ENCODE measurements at regions not wholly inside any gene's neighbourhood (a gene's known extent, or its start where the extent isn't known, plus 50 kb on each side); places are given as distances from the start of the nearest gene placed in this dataset.

DNA sequence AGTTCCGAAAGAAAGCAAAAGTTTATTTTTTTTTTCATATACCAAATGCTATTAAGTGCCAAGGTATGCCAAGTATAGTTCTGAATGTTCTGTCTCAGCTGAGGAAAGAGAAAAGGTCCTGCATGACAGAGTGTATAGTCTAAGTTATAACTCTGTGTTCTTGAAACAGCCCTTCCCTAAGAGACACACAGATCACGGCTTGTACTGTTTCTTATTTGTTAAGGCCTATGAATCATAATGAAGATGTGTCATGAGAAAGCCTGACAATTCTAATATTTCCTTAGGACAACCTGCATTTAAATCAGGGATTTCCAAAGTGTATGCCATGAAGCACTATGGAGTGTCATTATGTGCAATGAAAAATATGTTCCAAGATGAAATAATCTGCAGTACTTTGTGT lies 538.7 kb upstream of the CDH4 start (continued):
- TF ChIP-seq, protein P1, sequence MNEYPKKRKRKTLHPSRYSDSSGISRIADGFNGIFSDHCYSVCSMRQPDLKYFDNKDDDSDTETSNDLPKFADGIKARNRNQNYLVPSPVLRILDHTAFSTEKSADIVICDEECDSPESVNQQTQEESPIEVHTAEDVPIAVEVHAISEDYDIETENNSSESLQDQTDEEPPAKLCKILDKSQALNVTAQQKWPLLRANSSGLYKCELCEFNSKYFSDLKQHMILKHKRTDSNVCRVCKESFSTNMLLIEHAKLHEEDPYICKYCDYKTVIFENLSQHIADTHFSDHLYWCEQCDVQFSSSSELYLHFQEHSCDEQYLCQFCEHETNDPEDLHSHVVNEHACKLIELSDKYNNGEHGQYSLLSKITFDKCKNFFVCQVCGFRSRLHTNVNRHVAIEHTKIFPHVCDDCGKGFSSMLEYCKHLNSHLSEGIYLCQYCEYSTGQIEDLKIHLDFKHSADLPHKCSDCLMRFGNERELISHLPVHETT (tag by site-specific recombination; IDR thresholded peaks at IDR 0.05), result no peak

DNA sequence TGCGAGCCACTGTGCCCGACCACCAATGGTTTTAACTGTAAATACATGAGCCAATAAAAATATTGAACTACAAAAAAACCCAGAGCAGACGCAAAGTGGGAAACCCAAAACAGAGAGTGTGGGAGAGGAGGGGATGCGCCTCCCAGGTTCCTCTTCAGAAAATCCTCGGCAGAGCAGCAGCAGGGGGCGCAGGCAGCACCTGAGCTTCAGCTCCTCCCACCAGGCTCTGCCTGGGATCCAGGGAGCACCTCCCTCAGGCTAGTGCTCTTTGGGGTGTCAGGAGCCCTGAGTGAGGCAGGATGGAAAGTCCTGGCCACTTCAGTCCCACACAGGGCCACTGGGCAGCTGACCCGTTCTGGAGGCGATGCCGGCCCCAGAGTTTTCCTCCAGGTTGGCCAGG lies 536.9 kb upstream of the CDH4 start:
- no peaks in the 10 kb centered on the region for H3K36me3 ChIP-seq (ENCODE audit: control insufficient read depth in 2 of 2, insufficient read depth in 1 of 2, low read length in 2 of 2)
- H3K9me3 ChIP-seq (ENCODE audit: control insufficient read depth, insufficient read depth, low read depth, low read length), result no peaks in the 10 kb centered on the region
- ChIA-PET CTCF (no interaction called here), POLR2A (no interaction called here)
- H3K27ac ChIP-seq (ENCODE audit: extremely low read depth, low read depth, low read length), result no peak overlapping the region
- no peak overlapping the region for H3K4me3 ChIP-seq (ENCODE audit: low read depth, low read length)
- TF ChIP-seq ZNF366 (tag by site-specific recombination; conservative IDR thresholded peaks at IDR 0.05) (no peak), ZNF121 (tag by site-specific recombination; IDR thresholded peaks at IDR 0.05) (no peak), ZNF785 (tag by site-specific recombination; IDR thresholded peaks at IDR 0.05) (no peak), ZBTB17 (tag by site-specific recombination; IDR thresholded peaks at IDR 0.05) (no peak), ZNF664 (tag by site-specific recombination; IDR thresholded peaks at IDR 0.05) (no peak), SP7 (tag by site-specific recombination; IDR thresholded peaks at IDR 0.05) (no peak), ZNF350 (tag by site-specific recombination; IDR thresholded peaks at IDR 0.05) (no peak), ZNF112 (tag by site-specific recombination; IDR thresholded peaks at IDR 0.05) (no peak), KLF1 (tag by site-specific recombination; IDR thresholded peaks at IDR 0.05) (no peak), ZNF558 (tag by site-specific recombination; IDR thresholded peaks at IDR 0.05) (no peak), OSR2 (tag by site-specific recombination; IDR thresholded peaks at IDR 0.05) (no peak), KLF7 (tag by site-specific recombination; IDR thresholded peaks at IDR 0.05; ENCODE audit: borderline replicate concordance) (no peak), ZNF19 (tag by site-specific recombination; IDR thresholded peaks at IDR 0.05; ENCODE audit: low read depth) (no peak), ZBTB1 (tag by site-specific recombination; IDR thresholded peaks at IDR 0.05) (no peak), ZNF266 (tag by site-specific recombination; IDR thresholded peaks at IDR 0.05; ENCODE audit: low read depth) (no peak)
- TF ChIP-seq, protein P2, sequence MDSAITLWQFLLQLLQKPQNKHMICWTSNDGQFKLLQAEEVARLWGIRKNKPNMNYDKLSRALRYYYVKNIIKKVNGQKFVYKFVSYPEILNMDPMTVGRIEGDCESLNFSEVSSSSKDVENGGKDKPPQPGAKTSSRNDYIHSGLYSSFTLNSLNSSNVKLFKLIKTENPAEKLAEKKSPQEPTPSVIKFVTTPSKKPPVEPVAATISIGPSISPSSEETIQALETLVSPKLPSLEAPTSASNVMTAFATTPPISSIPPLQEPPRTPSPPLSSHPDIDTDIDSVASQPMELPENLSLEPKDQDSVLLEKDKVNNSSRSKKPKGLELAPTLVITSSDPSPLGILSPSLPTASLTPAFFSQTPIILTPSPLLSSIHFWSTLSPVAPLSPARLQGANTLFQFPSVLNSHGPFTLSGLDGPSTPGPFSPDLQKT (IDR thresholded peaks at IDR 0.05; ENCODE audit: borderline replicate concordance, low read depth, low read length), result no peak
- H3K4me1 ChIP-seq (ENCODE audit: control insufficient read depth, insufficient read depth, low read length), result no peaks in the 10 kb centered on the region

DNA sequence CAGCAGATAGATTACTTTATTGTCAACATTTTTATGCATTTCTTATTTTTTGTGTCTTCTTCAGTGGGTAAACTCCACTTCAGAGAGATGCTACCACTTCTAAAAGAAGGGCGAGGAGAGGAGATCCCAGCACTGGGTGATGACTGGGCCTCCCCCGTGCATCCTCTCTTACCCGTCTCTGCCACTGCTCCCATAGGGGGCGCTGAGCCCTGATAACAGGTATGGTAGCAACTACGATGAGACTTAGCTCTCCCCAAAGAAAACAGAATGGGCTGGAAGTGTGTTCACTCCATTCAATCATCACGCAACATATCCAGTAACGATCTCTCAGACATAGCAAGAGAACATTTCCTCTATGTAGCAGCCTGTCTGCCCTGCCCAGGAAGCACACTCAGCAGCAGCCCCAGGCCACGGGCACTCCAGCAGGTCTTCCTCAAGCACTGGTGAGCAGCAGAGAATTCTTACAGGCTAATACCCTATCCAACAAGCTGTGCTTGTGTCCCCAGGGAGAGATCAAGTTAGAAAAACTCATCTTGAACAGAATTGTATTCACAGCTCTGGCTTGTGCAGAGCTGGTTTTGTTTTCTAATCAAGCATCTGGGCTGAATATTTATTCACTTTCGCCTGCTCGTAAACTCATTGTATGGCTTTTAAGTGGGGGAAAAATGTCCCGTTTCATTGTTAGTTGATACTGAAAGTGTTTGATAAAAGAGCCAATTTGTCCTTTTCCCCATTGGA lies 533.1 kb upstream of the CDH4 start:
- Histone ChIP-seq H3K9me3 (ENCODE audit: control insufficient read depth, insufficient read depth, low read depth, low read length) (no peaks in the 10 kb centered on the region), H3K4me1 (ENCODE audit: control insufficient read depth, insufficient read depth, low read length) (no peaks in the 10 kb centered on the region), H3K36me3 (ENCODE audit: control insufficient read depth in 2 of 2, insufficient read depth in 1 of 2, low read length in 2 of 2) (no peaks in the 10 kb centered on the region), H3K4me3 (ENCODE audit: low read depth, low read length) (no peak overlapping the region), H3K27ac (ENCODE audit: extremely low read depth, low read depth, low read length) (no peak overlapping the region)
- POLR2A ChIA-PET, result no interaction called here
- TF ChIP-seq, protein P3, sequence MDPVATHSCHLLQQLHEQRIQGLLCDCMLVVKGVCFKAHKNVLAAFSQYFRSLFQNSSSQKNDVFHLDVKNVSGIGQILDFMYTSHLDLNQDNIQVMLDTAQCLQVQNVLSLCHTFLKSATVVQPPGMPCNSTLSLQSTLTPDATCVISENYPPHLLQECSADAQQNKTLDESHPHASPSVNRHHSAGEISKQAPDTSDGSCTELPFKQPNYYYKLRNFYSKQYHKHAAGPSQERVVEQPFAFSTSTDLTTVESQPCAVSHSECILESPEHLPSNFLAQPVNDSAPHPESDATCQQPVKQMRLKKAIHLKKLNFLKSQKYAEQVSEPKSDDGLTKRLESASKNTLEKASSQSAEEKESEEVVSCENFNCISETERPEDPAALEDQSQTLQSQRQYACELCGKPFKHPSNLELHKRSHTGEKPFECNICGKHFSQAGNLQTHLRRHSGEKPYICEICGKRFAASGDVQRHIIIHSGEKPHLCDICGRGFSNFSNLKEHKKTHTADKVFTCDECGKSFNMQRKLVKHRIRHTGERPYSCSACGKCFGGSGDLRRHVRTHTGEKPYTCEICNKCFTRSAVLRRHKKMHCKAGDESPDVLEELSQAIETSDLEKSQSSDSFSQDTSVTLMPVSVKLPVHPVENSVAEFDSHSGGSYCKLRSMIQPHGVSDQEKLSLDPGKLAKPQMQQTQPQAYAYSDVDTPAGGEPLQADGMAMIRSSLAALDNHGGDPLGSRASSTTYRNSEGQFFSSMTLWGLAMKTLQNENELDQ (tag by site-specific recombination; IDR thresholded peaks at IDR 0.05; ENCODE audit: low read depth), result no peak
- TF ChIP-seq ZNF501 (tag by site-specific recombination; IDR thresholded peaks at IDR 0.05) (no peak), ZFP37 (tag by site-specific recombination; IDR thresholded peaks at IDR 0.05) (no peak), KLF7 (tag by site-specific recombination; IDR thresholded peaks at IDR 0.05; ENCODE audit: borderline replicate concordance) (no peak), ZNF514 (tag by site-specific recombination; IDR thresholded peaks at IDR 0.05) (no peak), ZNF555 (tag by site-specific recombination; conservative IDR thresholded peaks at IDR 0.05) (no peak)
- TF ChIP-seq, protein P4, sequence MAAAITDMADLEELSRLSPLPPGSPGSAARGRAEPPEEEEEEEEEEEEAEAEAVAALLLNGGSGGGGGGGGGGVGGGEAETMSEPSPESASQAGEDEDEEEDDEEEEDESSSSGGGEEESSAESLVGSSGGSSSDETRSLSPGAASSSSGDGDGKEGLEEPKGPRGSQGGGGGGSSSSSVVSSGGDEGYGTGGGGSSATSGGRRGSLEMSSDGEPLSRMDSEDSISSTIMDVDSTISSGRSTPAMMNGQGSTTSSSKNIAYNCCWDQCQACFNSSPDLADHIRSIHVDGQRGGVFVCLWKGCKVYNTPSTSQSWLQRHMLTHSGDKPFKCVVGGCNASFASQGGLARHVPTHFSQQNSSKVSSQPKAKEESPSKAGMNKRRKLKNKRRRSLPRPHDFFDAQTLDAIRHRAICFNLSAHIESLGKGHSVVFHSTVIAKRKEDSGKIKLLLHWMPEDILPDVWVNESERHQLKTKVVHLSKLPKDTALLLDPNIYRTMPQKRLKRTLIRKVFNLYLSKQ (tag by site-specific recombination; IDR thresholded peaks at IDR 0.05; ENCODE audit: borderline replicate concordance), result no peak
- CTCF ChIA-PET, result interaction anchor here (0.7 kb wide), 2 partner anchors 44 to 473 kb away, joined by 3 read pairs; no protein-coding TSS in a partner anchor

Measured in HEK293 (cell line).